ENCODE measurements at regions not wholly inside any gene's neighbourhood (a gene's known extent, or its start where the extent isn't known, plus 50 kb on each side); places are given as distances from the start of the nearest gene placed in this dataset.

GRCh38 chr7:11319491-11320274 lies 346.0 kb downstream of the PHF14 start:
- ATAC-seq, result no peak
- TF ChIP-seq ZC3H10 (CRISPR knock-in tag; IDR thresholded peaks at IDR 0.05) (no peak), ZFP3 (CRISPR knock-in tag; IDR thresholded peaks at IDR 0.05) (no peak), OSR1 (CRISPR knock-in tag; IDR thresholded peaks at IDR 0.05) (no peak), PATZ1 (CRISPR knock-in tag; IDR thresholded peaks at IDR 0.05; ENCODE audit: borderline replicate concordance) (no peak), SNAI2 (CRISPR knock-in tag; IDR thresholded peaks at IDR 0.05) (no peak), CSRNP3 (CRISPR knock-in tag; IDR thresholded peaks at IDR 0.05) (no peak), TOX (CRISPR knock-in tag; IDR thresholded peaks at IDR 0.05; ENCODE audit: borderline replicate concordance) (no peak), ESRRG (CRISPR knock-in tag; IDR thresholded peaks at IDR 0.05) (no peak), CSDC2 (CRISPR knock-in tag; IDR thresholded peaks at IDR 0.05) (no peak), ZNF70 (CRISPR knock-in tag; IDR thresholded peaks at IDR 0.05) (no peak), RARB (CRISPR knock-in tag; IDR thresholded peaks at IDR 0.05) (no peak), ISL1 (CRISPR knock-in tag; IDR thresholded peaks at IDR 0.05) (no peak), TCF4 (CRISPR knock-in tag; IDR thresholded peaks at IDR 0.05; ENCODE audit: borderline replicate concordance) (no peak), ZNF565 (CRISPR knock-in tag; conservative IDR thresholded peaks at IDR 0.05; ENCODE audit: low read depth) (no peak), ARNTL (CRISPR knock-in tag; IDR thresholded peaks at IDR 0.05; ENCODE audit: borderline replicate concordance, low read depth) (no peak), BACH2 (CRISPR knock-in tag; IDR thresholded peaks at IDR 0.05; ENCODE audit: borderline replicate concordance) (no peak)

Measured in SK-N-SH treated with all-trans-retinoic acid at 6 μM for 48 hours (cell line).